Ishikawa (cell line): ENCODE measurements at regions not wholly inside any gene's neighbourhood (a gene's known extent, or its start where the extent isn't known, plus 50 kb on each side); places are given as distances from the start of the nearest gene placed in this dataset.

Experiments used
- CREB1 ChIP-seq: IDR thresholded peaks from 2 replicates; pipeline ENCODE4 v1.6.1; 2012; ENCODE audit warnings: low read depth
- EGR1 ChIP-seq: IDR thresholded peaks from 2 replicates; pipeline ENCODE4 v1.6.1; 2012
- MAX ChIP-seq: IDR thresholded peaks from 2 replicates; pipeline ENCODE4 v1.6.1; 2012
- REST ChIP-seq: IDR thresholded peaks from 2 replicates; pipeline ENCODE4 v1.6.1; 2012; ENCODE audit warnings: low read depth, mild to moderate bottlenecking
- TAF1 ChIP-seq: IDR thresholded peaks from 2 replicates; pipeline ENCODE4 v1.6.1; 2012; ENCODE audit warnings: low read depth, mild to moderate bottlenecking
- USF1 ChIP-seq: IDR thresholded peaks from 2 replicates; pipeline ENCODE4 v1.6.1; 2012

- TF ChIP-seq TAF1 (no peak), CREB1 (no peak), USF1 (no peak), EGR1 (no peak), REST (no peak), MAX (no peak)
Measured at GRCh38 chr9:117523531-117524153, 108.8 kb upstream of the ASTN2 start.
